Neural crest cell (in vitro differentiated cells): ENCODE measurements at regions not wholly inside any gene's neighbourhood (a gene's known extent, or its start where the extent isn't known, plus 50 kb on each side); places are given as distances from the start of the nearest gene placed in this dataset.

Experiments
- DNase-seq: peaks from one replicate; pipeline ENCODE4 v3.0.0; 2021; ENCODE audit warnings: low read depth, mixed read lengths, low spot score
- H3K27ac Mint-ChIP-seq: one replicate; pipeline ENCODE4 v1.8.0; 2021; ENCODE audit warnings: mild to moderate bottlenecking, mixed read lengths; ENCODE audit not compliant: unreplicated experiment
- H3K27me3 Mint-ChIP-seq: 2 replicates; pipeline ENCODE4 v1.8.0; 2021; ENCODE audit warnings: low read depth, mild to moderate bottlenecking, mixed read lengths
- H3K36me3 Mint-ChIP-seq: 2 replicates; pipeline ENCODE4 v1.8.0; 2021; ENCODE audit warnings: low read depth, mild to moderate bottlenecking, mixed read lengths
- H3K4me1 Mint-ChIP-seq: 2 replicates; pipeline ENCODE4 v1.8.0; 2021; ENCODE audit warnings: mixed read lengths
- H3K4me3 Mint-ChIP-seq: one replicate; pipeline ENCODE4 v1.8.0; 2021; ENCODE audit warnings: mild to moderate bottlenecking, mixed read lengths
- H3K9me3 Mint-ChIP-seq: 2 replicates; pipeline ENCODE4 v1.8.0; 2021; ENCODE audit warnings: mixed read lengths
- CTCF ChIP-seq: fragments of 200-600 bp; sonication (generic); conservative IDR thresholded peaks from 2 replicates; pipeline ENCODE4 v1.5.0; 2021; ENCODE audit warnings: antibody characterized with exemption, mild to moderate bottlenecking

GRCh38 chr4:189185810-189186432 lies 754.8 kb upstream of the FRG1 start:
- Mint-ChIP-seq H3K4me3 (no peak overlapping the region), H3K4me1 (peaks cover 6% of the 10 kb centered on the region), H3K27ac (no peak overlapping the region), H3K27me3 (no peaks in the 10 kb centered on the region), H3K36me3 (no peaks in the 10 kb centered on the region), H3K9me3 (peaks cover 2% of the 10 kb centered on the region)
- no peak for DNase-seq
- no peak for TF ChIP-seq CTCF

GRCh38 chr4:189187531-189188052 lies 753.1 kb upstream of the FRG1 start:
- no peak for TF ChIP-seq CTCF
- peaks cover 5% of the 10 kb centered on the region for H3K9me3 Mint-ChIP-seq
- no peak overlapping the region for H3K27ac Mint-ChIP-seq
- H3K4me1 Mint-ChIP-seq = peaks cover 6% of the 10 kb centered on the region
- H3K36me3 Mint-ChIP-seq = peaks cover 4% of the 10 kb centered on the region
- H3K4me3 Mint-ChIP-seq = no peak overlapping the region
- H3K27me3 Mint-ChIP-seq = no peaks in the 10 kb centered on the region
- no peak for DNase-seq

GRCh38 chr4:189198624-189199023 lies 742.0 kb upstream of the FRG1 start:
- no peak overlapping the region for H3K27ac Mint-ChIP-seq

GRCh38 chr4:189200353-189200752 lies 740.3 kb upstream of the FRG1 start:
- Mint-ChIP-seq H3K27ac (no peak overlapping the region), H3K27me3 (no peaks in the 10 kb centered on the region), H3K4me1 (peaks cover 5% of the 10 kb centered on the region), H3K36me3 (no peaks in the 10 kb centered on the region), H3K9me3 (no peaks in the 10 kb centered on the region), H3K4me3 (no peak overlapping the region)
- TF ChIP-seq CTCF = no peak
- DNase-seq = no peak

More at GRCh38 chr4:189198624-189199023, 742.0 kb upstream of the FRG1 start:
- Mint-ChIP-seq H3K27me3 (no peaks in the 10 kb centered on the region), H3K9me3 (no peaks in the 10 kb centered on the region), H3K36me3 (no peaks in the 10 kb centered on the region), H3K4me1 (peaks cover 5% of the 10 kb centered on the region), H3K4me3 (no peak overlapping the region)
- no peak for TF ChIP-seq CTCF
- DNase-seq = no peak

GRCh38 chr4:189202182-189202868 lies 738.3 kb upstream of the FRG1 start:
- Mint-ChIP-seq H3K9me3 (no peaks in the 10 kb centered on the region), H3K27me3 (peaks cover 2% of the 10 kb centered on the region), H3K4me1 (peaks cover 6% of the 10 kb centered on the region), H3K36me3 (no peaks in the 10 kb centered on the region), H3K27ac (no peak overlapping the region), H3K4me3 (no peak overlapping the region)
- TF ChIP-seq CTCF = peak; percentile 97
- DNase-seq = peak; percentile 53
